Upper lobe of left lung (tissue), 4 donors: ENCODE measurements at regions not wholly inside any gene's neighbourhood (a gene's known extent, or its start where the extent isn't known, plus 50 kb on each side); places are given as distances from the start of the nearest gene placed in this dataset.

Experiments
- CTCF ChIP-seq, 6 experiments: fragments of 450-650 bp in 4 of 6; fragments of 200-600 bp in 2 of 6; sonication (generic) in 2 of 6; IDR thresholded peaks; one replicate each; pipeline ENCODE4 v1.5.1; 2016 to 2019; ENCODE audit warnings: antibody characterized with exemption in 6 of 6
- POLR2A ChIP-seq, 4 donors: fragments of 450-650 bp; IDR thresholded peaks; one replicate each; pipeline ENCODE4 v1.5.1; 2016 to 2017; ENCODE audit warnings: antibody characterized with exemption in 4 of 4, mild to moderate bottlenecking in 2 of 4
- POLR2AphosphoS5 ChIP-seq, 2 donors: sonication (generic); formaldehyde crosslinking; IDR thresholded peaks; one replicate each; pipeline ENCODE4 v1.5.1; 2017; ENCODE audit warnings: antibody characterized with exemption in 2 of 2

DNA sequence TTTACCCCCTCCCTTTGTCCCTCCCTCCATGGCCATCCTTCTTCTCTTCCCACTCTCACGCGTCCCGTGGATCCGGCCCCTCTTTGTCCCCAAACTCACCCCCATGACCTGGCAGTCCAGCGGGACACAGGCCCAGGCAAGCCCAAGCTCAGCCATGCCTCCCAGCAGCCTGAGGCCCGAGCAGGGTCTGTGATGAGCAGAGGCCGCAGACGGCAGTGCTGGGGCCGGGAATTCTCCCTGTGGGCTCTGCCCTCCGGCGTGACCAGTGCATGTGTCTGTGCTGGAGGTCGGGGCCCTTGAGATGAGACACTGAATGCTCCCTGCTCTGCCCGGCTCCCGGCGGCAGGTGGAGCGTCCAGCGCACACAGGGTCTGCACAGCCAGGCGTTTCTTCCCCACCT, 237.9 kb downstream of the BRD1 start:
- TF ChIP-seq CTCF (IDR thresholded peaks at IDR 0.05): no peak
- TF ChIP-seq POLR2A (IDR thresholded peaks at IDR 0.05): no peak
- no peak for TF ChIP-seq POLR2AphosphoS5 (IDR thresholded peaks at IDR 0.05)
